Fibroblast of villous mesenchyme (primary cell): ENCODE measurements at regions not wholly inside any gene's neighbourhood (a gene's known extent, or its start where the extent isn't known, plus 50 kb on each side); places are given as distances from the start of the nearest gene placed in this dataset.

ENCODE experiments used
- DNase-seq: peaks from one replicate; pipeline ENCODE4 v3.0.0-alpha.2; 2010; ENCODE audit warnings: low read depth
- H3K4me3 ChIP-seq: 2 replicates; pipeline ENCODE4 v1.5.1; 2011; ENCODE audit warnings: low read depth, mild to moderate bottlenecking, low read length
- TF ChIP-seq, protein P1 (sequence below): IDR thresholded peaks from 2 replicates; pipeline ENCODE4 v1.5.1; 2012; ENCODE audit warnings: low read depth, mild to moderate bottlenecking, low read length; ENCODE audit not compliant: insufficient read depth

DNA sequence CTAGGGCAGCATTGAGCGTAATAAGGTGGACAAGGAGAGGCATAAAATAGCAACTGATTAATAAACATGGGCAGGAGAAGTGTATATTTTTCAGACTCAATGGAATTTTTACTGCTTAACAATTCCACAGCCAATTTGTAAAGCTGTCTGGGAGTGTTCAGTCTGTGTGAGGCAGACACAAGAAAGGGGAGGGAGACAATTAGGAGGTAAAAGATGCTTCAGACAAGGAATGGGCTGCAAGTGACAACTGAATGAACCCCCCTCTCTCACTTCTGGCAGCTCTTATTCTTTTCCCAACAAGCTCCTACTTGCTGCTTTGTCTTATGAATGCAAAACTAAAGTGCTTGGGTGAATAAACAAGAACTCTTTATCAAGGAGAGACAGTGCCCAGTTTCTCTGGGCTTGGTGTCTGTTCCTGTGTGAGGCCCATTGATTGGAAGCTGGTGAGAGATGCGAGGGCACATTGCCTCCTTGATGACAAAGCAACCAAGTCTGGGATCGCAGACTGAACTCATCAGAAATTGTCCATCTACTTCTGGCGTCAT lies 575.3 kb downstream of the RNF144B start:
- no peak overlapping the region for H3K4me3 ChIP-seq
- TF ChIP-seq, protein P1, sequence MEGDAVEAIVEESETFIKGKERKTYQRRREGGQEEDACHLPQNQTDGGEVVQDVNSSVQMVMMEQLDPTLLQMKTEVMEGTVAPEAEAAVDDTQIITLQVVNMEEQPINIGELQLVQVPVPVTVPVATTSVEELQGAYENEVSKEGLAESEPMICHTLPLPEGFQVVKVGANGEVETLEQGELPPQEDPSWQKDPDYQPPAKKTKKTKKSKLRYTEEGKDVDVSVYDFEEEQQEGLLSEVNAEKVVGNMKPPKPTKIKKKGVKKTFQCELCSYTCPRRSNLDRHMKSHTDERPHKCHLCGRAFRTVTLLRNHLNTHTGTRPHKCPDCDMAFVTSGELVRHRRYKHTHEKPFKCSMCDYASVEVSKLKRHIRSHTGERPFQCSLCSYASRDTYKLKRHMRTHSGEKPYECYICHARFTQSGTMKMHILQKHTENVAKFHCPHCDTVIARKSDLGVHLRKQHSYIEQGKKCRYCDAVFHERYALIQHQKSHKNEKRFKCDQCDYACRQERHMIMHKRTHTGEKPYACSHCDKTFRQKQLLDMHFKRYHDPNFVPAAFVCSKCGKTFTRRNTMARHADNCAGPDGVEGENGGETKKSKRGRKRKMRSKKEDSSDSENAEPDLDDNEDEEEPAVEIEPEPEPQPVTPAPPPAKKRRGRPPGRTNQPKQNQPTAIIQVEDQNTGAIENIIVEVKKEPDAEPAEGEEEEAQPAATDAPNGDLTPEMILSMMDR: no peak
- DNase-seq: no peak

DNA sequence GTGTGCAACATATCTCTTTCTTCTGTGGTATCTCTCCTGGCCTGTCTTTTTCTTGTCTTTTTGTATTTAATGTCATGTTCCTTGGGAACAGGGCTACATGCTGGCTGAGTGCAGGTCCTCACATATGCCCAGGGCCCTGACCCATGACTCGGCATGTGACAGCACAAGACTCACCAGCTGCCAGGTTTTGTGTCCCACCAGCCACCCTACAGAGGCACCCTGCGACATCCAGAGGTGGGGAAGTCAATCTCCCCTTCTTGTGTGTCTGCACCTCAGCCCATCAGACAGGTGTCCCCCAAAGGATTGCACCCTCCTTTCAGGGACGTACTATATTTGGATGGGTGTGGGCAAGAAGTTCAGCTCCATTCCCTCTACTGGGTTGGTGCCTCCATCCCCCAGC lies 576.3 kb downstream of the RNF144B start:
- DNase-seq: no peak
- no peak overlapping the region for H3K4me3 ChIP-seq
- TF ChIP-seq, protein P1: no peak

DNA sequence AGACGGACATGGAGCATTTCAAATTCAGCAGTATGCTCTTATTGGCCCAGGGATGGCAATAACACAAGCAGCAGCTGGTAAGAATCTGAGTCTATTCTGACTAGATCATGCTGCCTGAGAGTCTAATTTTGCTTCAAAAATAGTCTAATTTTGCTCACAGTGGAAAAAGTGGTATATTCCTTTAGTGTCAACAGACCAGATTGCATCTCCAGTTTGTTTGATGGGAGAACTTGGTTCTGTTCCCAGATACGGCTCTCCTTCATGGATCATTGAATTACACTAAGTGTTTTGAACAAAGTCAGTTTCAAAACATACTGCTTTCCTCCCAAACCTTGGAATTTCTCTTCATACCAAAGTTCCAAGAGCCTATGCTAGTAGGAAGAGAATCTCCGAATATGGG lies 586.1 kb downstream of the RNF144B start:
- DNase-seq: no peak
- no peak overlapping the region for H3K4me3 ChIP-seq
- TF ChIP-seq, protein P1: no peak

DNA sequence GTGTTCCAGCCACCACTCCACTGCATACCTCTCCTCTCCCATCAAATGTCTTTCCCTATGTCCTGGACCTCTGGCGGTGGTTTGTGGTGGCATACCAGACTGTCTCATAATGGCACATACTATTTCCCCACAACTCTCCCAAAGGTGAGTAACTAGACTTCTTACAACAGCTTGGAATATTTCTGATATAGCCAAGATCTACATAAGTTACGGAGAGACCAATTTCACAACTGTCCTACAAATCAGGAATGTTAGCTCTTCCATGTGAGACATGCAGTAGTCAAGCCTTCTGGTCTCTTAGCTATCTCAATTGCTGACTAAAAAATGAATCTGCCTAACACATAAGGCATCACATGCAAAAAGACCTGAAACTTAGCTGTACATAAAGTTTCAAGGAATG lies 588.9 kb downstream of the RNF144B start:
- DNase-seq: no peak
- no peak overlapping the region for H3K4me3 ChIP-seq
- TF ChIP-seq, protein P1: no peak

DNA sequence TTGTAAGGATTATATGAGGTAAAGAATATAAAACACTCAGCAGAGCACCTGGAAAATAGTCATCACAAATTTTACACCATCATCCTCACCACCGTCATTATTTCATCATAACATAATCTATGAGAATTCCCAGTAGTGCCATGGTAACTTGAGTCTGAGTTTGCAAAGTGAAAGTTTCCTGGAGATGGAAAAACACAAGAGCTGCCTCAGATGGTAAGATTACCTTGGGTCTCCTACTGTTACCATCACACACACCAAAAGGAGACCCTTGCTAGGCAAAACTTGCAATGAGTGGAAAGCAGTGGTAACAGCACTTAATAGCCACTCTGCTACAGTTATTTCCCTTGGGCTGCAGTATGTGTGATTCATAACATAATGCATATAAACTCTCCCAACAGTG lies 589.8 kb downstream of the RNF144B start:
- TF ChIP-seq, protein P1: no peak
- DNase-seq: no peak
- no peak overlapping the region for H3K4me3 ChIP-seq

DNA sequence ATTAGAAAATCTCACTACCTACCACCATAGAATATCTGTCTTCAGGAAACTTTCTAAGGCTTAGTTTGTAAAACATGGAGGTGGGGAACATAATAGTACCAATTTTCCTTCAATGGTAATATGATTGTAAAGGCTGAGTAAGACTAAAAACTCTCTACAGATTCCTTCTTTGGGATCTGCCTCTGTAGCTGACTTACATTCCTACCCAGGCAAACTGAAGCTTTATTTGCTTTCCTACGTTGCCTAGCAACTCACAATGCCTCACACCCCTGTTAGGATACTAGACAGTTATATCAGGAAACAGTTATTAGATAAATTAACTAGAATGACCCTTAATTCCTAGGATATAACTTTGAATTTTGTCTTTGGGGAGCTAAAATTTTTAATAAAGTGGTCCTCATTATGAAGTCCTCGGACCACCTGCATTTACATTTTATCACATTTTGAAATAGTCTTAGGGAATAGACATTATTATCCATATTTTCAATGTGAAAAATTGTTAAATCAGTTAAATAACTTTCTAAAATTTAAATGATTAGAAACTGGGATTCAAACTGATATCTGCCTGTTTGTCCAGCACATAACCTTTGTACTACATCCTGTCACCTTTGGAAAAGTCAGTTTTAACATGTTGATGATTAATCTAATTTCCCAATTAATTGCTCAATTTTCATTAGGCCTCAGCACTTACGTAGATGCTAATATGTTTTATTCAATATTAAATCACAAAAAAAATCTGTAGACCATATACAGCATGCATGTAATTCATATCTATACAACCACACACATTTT lies 591.4 kb downstream of the RNF144B start:
- H3K4me3 ChIP-seq: no peak overlapping the region
- TF ChIP-seq, protein P1: no peak
- peak; percentile 12 for DNase-seq
